BLaER1 (cell line): ENCODE measurements at regions not wholly inside any gene's neighbourhood (a gene's known extent, or its start where the extent isn't known, plus 50 kb on each side); places are given as distances from the start of the nearest gene placed in this dataset.

Experiments used
- H3K27ac ChIP-seq: shearing (Covaris generic); formaldehyde crosslinking; 2 replicates; pipeline ENCODE4 v1.8.1; 2022
- H3K27me3 ChIP-seq: shearing (Covaris generic); formaldehyde crosslinking; 2 replicates; pipeline ENCODE4 v1.8.1; 2022
- H3K36me3 ChIP-seq: shearing (Covaris generic); formaldehyde crosslinking; 2 replicates; pipeline ENCODE4 v1.8.1; 2022
- H3K4me1 ChIP-seq: shearing (Covaris generic); formaldehyde crosslinking; 2 replicates; pipeline ENCODE4 v1.8.1; 2022
- H3K4me2 ChIP-seq: shearing (Covaris generic); formaldehyde crosslinking; 2 replicates; pipeline ENCODE4 v1.8.1; 2022
- H3K4me3 ChIP-seq: shearing (Covaris generic); formaldehyde crosslinking; 2 replicates; pipeline ENCODE4 v1.8.1; 2022
- H3K9ac ChIP-seq: shearing (Covaris generic); formaldehyde crosslinking; 2 replicates; pipeline ENCODE4 v1.8.1; 2022
- H3K9me3 ChIP-seq: shearing (Covaris generic); formaldehyde crosslinking; 2 replicates; pipeline ENCODE4 v1.8.1; 2022
- H4K20me1 ChIP-seq: shearing (Covaris generic); formaldehyde crosslinking; 2 replicates; pipeline ENCODE4 v1.8.1; 2022
- Cebpa-rat ChIP-seq: shearing (Covaris generic); IDR thresholded peaks from 2 replicates; pipeline ENCODE4 v1.8.1; 2022

GRCh38 chr6:11397622-11398450 is 139.7 kb upstream of the TMEM170B start:
- no peak overlapping the region for H3K27ac ChIP-seq
- no peaks in the 10 kb centered on the region for H3K27me3 ChIP-seq
- H3K9ac ChIP-seq = no peak overlapping the region
- no peaks in the 10 kb centered on the region for H4K20me1 ChIP-seq
- H3K4me3 ChIP-seq = no peak overlapping the region
- no peak overlapping the region for H3K4me2 ChIP-seq
- peaks cover 18% of the 10 kb centered on the region for H3K4me1 ChIP-seq
- TF ChIP-seq Cebpa-rat = no peak
- H3K36me3 ChIP-seq = no peaks in the 10 kb centered on the region
- peaks cover 23% of the 10 kb centered on the region for H3K9me3 ChIP-seq

GRCh38 chr6:11396860-11397259 is 140.7 kb upstream of the TMEM170B start:
- peaks cover 28% of the 10 kb centered on the region for H3K4me1 ChIP-seq
- no peak overlapping the region for H3K27ac ChIP-seq
- no peaks in the 10 kb centered on the region for H3K27me3 ChIP-seq
- no peak overlapping the region for H3K9ac ChIP-seq
- peaks cover 17% of the 10 kb centered on the region for H3K9me3 ChIP-seq
- H3K4me3 ChIP-seq = no peak overlapping the region
- no peaks in the 10 kb centered on the region for H4K20me1 ChIP-seq
- no peaks in the 10 kb centered on the region for H3K36me3 ChIP-seq
- no peak overlapping the region for H3K4me2 ChIP-seq
- TF ChIP-seq Cebpa-rat = no peak

GRCh38 chr6:11393713-11394627 is 143.6 kb upstream of the TMEM170B start:
- Histone ChIP-seq H3K4me3 (no peak overlapping the region), H3K27me3 (no peaks in the 10 kb centered on the region), H3K36me3 (no peaks in the 10 kb centered on the region), H3K4me2 (peak overlapping the region; percentile 72), H3K9me3 (peaks cover 19% of the 10 kb centered on the region), H4K20me1 (no peaks in the 10 kb centered on the region), H3K27ac (peak overlapping the region; percentile 61; the same call in 1 of the 2 replicates), H3K9ac (no peak overlapping the region), H3K4me1 (peaks cover 34% of the 10 kb centered on the region)
- TF ChIP-seq Cebpa-rat = no peak

GRCh38 chr6:11392778-11393507 is 144.6 kb upstream of the TMEM170B start:
- Histone ChIP-seq H3K9me3 (peaks cover 19% of the 10 kb centered on the region), H3K36me3 (no peaks in the 10 kb centered on the region), H3K4me2 (peak overlapping the region; percentile 72), H3K27me3 (no peaks in the 10 kb centered on the region), H3K4me3 (no peak overlapping the region), H3K9ac (no peak overlapping the region), H4K20me1 (no peaks in the 10 kb centered on the region), H3K4me1 (peaks cover 35% of the 10 kb centered on the region), H3K27ac (peak overlapping the region; percentile 61)
- TF ChIP-seq Cebpa-rat = no peak

- Histone ChIP-seq H3K9me3 (peaks cover 17% of the 10 kb centered on the region), H3K9ac (no peak overlapping the region), H3K4me3 (no peak overlapping the region), H3K27me3 (no peaks in the 10 kb centered on the region), H4K20me1 (no peaks in the 10 kb centered on the region), H3K4me1 (peaks cover 37% of the 10 kb centered on the region), H3K36me3 (no peaks in the 10 kb centered on the region), H3K27ac (peak overlapping the region; percentile 61; the same call in 1 of the 2 replicates), H3K4me2 (peak overlapping the region; percentile 72)
- TF ChIP-seq Cebpa-rat = no peak
Observed at GRCh38 chr6:11391934-11392777, 145.4 kb upstream of the TMEM170B start.

GRCh38 chr6:11389977-11390376 is 147.6 kb upstream of the TMEM170B start:
- Histone ChIP-seq H3K9ac (no peak overlapping the region), H3K4me3 (no peak overlapping the region), H3K9me3 (peaks cover 12% of the 10 kb centered on the region), H3K27me3 (no peaks in the 10 kb centered on the region), H3K4me2 (no peak overlapping the region), H4K20me1 (no peaks in the 10 kb centered on the region), H3K4me1 (peaks cover 48% of the 10 kb centered on the region), H3K36me3 (no peaks in the 10 kb centered on the region), H3K27ac (no peak overlapping the region)
- TF ChIP-seq Cebpa-rat = no peak

- no peaks in the 10 kb centered on the region for H3K36me3 ChIP-seq
- H4K20me1 ChIP-seq = no peaks in the 10 kb centered on the region
- H3K9ac ChIP-seq = no peak overlapping the region
- H3K4me3 ChIP-seq = no peak overlapping the region
- no peak overlapping the region for H3K27ac ChIP-seq
- H3K4me1 ChIP-seq = peaks cover 45% of the 10 kb centered on the region
- no peak for TF ChIP-seq Cebpa-rat
- no peaks in the 10 kb centered on the region for H3K27me3 ChIP-seq
- H3K9me3 ChIP-seq = peaks cover 12% of the 10 kb centered on the region
- no peak overlapping the region; the same call in 1 of the 2 replicates for H3K4me2 ChIP-seq
Observed at GRCh38 chr6:11388983-11389944, 148.3 kb upstream of the TMEM170B start.

- peaks cover 12% of the 10 kb centered on the region for H3K9me3 ChIP-seq
- no peak for TF ChIP-seq Cebpa-rat
- H3K4me1 ChIP-seq = peaks cover 36% of the 10 kb centered on the region
- no peak overlapping the region for H3K9ac ChIP-seq
- H4K20me1 ChIP-seq = no peaks in the 10 kb centered on the region
- H3K27me3 ChIP-seq = no peaks in the 10 kb centered on the region
- no peak overlapping the region for H3K4me2 ChIP-seq
- no peak overlapping the region for H3K4me3 ChIP-seq
- no peaks in the 10 kb centered on the region for H3K36me3 ChIP-seq
- H3K27ac ChIP-seq = no peak overlapping the region
Observed at GRCh38 chr6:11387707-11388430, 149.7 kb upstream of the TMEM170B start.
